HG02840 (cell line): ENCODE measurements at regions not wholly inside any gene's neighbourhood (a gene's known extent, or its start where the extent isn't known, plus 50 kb on each side); places are given as distances from the start of the nearest gene placed in this dataset.
A peak's percentile ranks its signal among the peaks of the same experiment; 100 is the strongest.

Experiments
- ATAC-seq: cut with Tn5 transposase; IDR thresholded peaks from one replicate; pipeline ENCODE4 v1.9.1; 2021; ENCODE audit warnings: mild to moderate bottlenecking, moderate library complexity, moderate number of reproducible peaks; ENCODE audit not compliant: unreplicated experiment, low FRiP score

- ATAC-seq: no peak
Measured at GRCh38 chr13:22154041-22154440, 483.2 kb downstream of the FGF9 start.

- peak; percentile 93 for ATAC-seq
Measured at GRCh38 chr13:22161871-22162270, 491.0 kb downstream of the FGF9 start.

- ATAC-seq: no peak
Measured at GRCh38 chr13:22162889-22163288, 492.0 kb downstream of the FGF9 start.

GRCh38 chr13:22168437-22169190 lies 497.7 kb downstream of the FGF9 start:
- ATAC-seq: no peak

GRCh38 chr13:22169473-22169872 lies 498.6 kb downstream of the FGF9 start:
- no peak for ATAC-seq

- ATAC-seq: no peak
Measured at GRCh38 chr13:22173610-22174009, 502.7 kb downstream of the FGF9 start.

GRCh38 chr13:22175241-22175640 lies 504.4 kb downstream of the FGF9 start:
- ATAC-seq: no peak

GRCh38 chr13:22175815-22176214 lies 504.9 kb downstream of the FGF9 start:
- no peak for ATAC-seq

- no peak for ATAC-seq
Measured at GRCh38 chr13:22176968-22177520, 506.2 kb downstream of the FGF9 start.

- no peak for ATAC-seq
Measured at GRCh38 chr13:22178878-22179277, 508.0 kb downstream of the FGF9 start.

GRCh38 chr13:22187329-22187728 lies 516.5 kb downstream of the FGF9 start:
- ATAC-seq: no peak

GRCh38 chr13:22189176-22190048 lies 518.5 kb downstream of the FGF9 start:
- ATAC-seq: no peak

GRCh38 chr13:22193070-22193469 lies 522.2 kb downstream of the FGF9 start:
- ATAC-seq: no peak

- ATAC-seq: no peak
Measured at GRCh38 chr13:22194106-22194805, 523.4 kb downstream of the FGF9 start.

GRCh38 chr13:22195726-22196125 lies 524.9 kb downstream of the FGF9 start:
- no peak for ATAC-seq

GRCh38 chr13:22196777-22197176 lies 525.9 kb downstream of the FGF9 start:
- ATAC-seq: no peak

- no peak for ATAC-seq
Measured at GRCh38 chr13:22198001-22198400, 527.1 kb downstream of the FGF9 start.

- ATAC-seq: no peak
Measured at GRCh38 chr13:22198641-22199217, 527.9 kb downstream of the FGF9 start.

- no peak for ATAC-seq
Measured at GRCh38 chr13:22200440-22200839, 529.6 kb downstream of the FGF9 start.

- ATAC-seq: no peak
Measured at GRCh38 chr13:22201375-22201925, 530.6 kb downstream of the FGF9 start.
